Activated effector memory CD4-positive, alpha-beta T cell treated with anti-CD3 and anti-CD28 coated beads, Interleukin-2, amount 50 U/mL, for 16 hours (primary cell): ENCODE measurements at regions not wholly inside any gene's neighbourhood (a gene's known extent, or its start where the extent isn't known, plus 50 kb on each side); places are given as distances from the start of the nearest gene placed in this dataset.

Experiments
- DNase-seq: peaks from one replicate; pipeline ENCODE4 v3.0.0-alpha.2; 2020

DNA sequence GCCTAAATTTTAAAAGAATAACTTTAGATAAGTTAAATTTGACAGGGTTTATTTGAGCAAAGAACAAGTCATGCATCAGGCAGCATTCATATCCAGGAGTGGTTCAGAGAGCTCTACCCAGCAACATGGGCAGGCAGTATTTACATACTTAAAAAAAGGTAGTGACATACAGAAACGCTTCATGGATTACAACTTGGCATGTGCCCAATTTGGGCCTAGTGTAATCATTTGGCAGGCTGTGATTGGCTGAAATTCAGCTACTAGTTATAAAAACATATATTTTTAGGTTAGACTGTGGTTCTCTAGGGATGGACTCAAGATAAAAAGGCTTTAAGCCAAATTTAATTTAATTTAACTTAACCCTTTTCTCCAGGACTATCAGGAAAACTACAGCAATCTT is 374.0 kb upstream of the ADAMTS16 start:
- DNase-seq, result no peak

DNA sequence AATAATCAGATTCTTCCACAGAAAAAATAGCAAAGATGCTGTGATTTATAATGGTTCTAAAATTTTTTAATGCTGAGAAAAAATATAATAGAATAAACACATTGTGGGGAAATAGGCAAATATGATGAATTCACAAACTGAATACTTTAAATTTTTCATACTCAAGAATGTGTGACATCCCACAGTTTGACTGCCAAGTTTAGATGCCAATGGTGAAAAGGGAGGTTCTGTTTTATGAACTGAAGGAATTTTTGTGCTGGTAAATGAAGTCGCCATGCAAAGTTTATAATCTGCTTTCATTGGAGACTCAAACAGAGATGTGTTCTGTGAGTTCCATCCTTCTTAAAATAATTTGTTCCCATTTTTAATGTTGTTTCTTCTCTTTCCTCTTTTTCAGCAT is 367.5 kb upstream of the ADAMTS16 start:
- DNase-seq, result no peak

DNA sequence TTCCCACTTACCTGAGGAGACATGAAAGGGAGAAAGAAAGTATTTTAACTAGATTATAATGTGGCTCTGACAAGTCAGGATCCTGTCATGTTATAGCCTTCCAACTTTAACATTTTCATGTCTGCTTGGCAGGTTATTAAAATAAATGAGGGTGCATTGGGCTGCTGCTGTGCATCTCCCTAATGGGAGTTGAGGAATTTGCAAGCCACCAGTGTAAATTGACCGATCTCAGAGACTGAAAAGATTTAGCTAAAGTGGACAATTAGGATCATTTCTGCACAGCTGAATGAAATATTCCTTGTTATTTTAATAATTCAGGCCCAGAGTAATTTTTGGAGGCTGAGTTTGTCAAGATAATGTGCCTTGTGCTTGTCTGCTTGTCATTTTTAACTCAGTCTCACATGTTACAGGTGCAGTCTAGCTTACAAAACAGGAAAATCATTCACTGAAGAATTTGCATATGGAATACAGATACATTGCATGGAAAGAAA is 366.3 kb upstream of the ADAMTS16 start:
- no peak for DNase-seq

DNA sequence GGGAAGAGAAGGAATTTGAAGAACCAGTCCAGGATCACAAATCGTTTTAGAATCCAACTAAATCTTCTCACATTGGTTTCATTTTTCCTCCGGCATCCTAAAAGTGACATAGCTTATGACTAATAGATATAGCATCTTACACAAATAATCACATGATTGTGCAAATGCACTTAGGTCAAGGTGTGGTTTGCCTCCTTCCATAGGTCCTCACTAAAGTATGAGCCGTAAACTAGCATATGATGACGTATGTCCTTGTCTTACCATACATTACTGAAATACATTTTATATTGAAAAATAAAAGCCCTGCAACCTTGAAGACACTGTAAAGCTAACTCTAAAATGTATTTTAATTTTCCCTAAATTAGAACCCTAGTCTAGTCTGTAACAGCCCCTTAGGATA is 362.7 kb upstream of the ADAMTS16 start:
- DNase-seq, result no peak

DNA sequence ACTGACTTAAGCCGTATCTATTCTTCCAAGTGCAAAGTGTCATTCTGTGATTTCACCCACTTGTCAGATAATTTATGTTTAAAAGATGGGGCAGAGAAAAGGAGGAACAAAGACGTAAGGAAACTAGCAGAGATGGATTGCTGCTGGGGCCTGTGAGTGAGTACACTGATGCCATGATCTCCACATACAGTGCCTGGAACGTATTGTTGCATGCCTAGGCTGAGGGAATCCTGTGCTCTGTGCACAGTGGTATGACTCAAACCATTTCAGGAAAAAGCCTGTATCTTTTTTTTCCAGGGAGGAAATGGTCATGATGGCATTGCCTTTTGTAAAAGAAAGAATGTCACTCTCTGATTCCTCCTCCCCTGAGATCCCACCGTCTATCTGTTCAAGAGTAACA is 359.5 kb upstream of the ADAMTS16 start:
- no peak for DNase-seq

DNA sequence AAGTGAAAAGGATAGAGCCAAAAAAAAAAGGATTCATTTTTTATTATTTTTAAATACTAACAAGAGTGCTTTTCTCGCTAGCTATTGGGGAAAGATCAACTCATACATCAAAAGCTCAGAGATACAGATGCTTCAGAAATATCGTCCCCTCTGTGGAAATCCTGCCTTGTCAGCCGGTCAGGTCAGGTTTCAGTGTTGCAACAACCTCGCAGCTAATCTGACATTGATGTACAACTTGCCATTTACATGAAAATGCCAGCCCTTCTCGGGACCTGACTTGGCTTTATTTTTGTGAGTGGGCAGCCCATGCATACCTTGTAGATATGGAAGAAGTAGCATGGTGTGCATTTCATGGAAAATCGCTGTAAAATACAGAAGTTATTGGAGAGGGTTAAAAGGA is 358.8 kb upstream of the ADAMTS16 start:
- no peak for DNase-seq

DNA sequence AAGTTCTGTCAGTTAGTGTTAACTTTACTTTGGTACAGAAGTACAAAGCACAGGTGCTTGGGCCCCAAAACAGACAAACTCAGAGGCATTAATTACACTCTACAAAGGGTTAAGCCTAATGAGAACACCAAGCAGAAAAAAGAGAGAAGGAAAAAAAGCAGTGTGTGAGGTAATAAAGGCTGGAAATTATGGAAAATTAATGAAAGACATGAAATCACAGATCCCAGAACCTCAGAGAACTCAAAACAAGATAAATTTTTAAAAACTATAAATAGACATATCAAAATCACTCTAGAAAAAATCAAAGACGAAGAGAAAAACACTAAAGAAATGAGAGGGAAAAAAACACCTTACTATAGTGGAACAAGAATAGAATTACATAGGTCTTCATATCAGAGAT is 354.2 kb upstream of the ADAMTS16 start:
- no peak for DNase-seq

DNA sequence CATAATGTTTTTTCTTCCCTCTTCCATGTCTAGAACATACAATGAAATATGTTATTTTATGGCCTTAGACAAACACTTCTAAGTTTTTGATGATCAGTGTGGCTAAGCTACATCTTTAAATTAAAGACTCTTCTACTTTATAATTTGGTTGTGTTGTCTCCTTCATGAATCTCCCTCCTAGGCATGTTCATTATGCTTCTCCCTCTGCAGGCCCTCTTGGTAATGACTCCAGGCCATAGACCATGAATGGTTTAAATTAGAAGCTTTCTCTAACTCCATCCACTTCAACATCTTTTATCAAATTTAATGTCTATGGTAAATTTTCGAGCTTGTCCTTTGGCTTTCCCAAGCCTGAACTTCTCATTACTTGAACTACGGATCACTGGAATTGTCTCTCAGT is 342.7 kb upstream of the ADAMTS16 start:
- DNase-seq, result no peak

DNA sequence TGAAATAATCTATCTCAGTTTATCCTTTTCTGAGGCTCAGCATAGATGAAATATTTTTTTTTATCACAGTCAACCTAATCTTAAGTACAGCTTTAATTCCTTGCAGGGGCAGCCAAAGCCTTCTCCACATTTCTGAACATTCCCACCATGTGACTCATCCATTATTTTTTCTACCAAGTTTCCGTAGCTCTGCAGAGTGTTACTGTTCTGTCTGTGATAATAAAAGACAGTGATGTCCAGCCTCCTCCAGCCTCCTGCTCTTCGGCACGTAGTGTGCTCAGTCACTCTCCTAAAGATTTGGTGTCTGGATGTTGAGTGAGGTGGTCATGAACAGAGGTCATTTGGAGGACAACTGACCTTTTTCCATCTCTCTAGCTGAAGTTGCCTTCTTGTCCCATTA is 338.1 kb upstream of the ADAMTS16 start:
- no peak for DNase-seq

DNA sequence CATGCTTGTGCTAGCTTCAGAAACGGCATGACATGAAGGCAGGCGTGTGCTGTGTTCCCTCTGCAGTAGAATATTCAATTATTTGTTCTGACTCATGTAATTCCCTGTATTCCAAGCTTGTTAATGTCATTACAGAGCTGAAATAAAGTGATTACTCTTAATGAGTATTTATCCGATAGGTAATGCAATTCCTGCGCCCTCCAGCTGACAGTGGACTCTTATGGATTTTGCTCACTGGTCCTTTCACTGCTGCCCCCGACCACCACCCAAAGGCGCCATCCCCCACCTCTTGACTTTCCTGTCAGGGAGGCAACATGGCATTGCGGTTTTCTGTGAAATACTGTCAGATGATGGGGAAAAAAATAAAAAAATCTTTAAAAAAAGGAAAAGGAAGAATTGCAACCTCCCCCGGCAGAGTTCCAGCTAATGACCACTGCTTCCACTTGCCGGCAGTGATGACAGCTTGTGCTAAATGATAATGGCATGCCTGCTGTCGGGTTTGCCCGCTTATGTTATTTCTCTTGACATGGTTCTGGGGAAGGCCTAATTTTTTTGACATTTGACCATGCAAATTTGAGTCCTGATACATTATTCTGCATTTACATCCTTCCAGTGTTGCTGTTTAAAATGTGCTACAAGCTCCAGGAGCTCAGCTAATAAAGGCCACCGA is 335.3 kb upstream of the ADAMTS16 start:
- no peak for DNase-seq

DNA sequence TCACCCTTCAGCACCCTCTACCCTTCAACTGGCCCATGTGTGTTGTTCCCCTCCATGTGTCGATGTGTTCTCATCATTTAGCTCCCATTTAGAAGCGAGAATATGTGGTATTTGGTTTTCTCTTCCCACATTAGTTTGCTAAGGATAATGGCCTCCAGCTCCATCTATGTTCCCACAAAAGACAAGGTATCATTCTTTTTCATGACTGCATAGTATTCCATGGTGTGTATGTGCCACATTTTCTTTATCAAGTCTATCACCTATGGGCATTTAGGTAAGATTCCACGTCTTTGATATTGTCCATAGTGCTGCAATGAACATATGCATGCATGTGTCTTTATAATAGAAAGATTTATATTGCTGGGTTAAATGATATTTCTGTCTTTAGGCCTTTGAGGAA is 325.1 kb upstream of the ADAMTS16 start:
- no peak for DNase-seq

DNA sequence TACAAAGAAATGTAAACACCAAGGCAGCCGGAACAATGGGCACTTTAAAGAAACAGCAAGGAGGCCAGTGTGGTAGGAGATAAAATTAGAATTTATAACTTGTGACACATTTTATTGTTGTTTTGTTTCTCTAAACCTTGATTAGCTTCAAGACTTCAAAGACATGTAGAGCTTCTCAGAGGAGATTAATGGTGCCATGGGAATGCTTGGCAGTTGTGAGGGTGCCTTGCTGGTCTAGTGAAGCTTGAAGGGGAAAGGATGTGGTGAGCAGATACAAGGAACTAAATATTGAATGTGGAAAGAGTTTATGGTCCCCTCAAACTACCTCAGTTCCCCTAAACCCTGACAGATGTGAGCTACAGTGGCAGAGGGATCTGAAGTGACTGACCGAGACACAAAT is 322.4 kb upstream of the ADAMTS16 start:
- DNase-seq, result no peak

DNA sequence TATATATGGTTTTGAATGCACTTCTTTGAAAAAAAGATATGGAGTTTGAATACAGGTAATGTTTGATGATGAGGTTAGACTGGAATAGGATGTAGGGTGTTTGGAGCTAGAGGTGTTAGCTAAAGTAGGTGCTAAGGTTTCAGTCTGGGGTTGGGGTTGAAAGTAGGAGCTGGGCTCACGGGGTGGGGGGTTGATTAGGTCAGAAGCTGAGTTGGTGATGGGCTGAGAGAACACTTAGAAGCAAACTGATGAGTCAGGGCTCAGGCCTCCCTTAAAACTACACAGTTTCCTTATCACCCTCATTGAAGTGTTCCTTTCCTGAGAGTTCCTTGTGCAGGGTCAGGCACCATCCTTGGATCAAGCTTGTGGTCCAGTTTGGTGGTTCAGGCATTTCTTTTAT is 308.8 kb upstream of the ADAMTS16 start:
- no peak for DNase-seq

DNA sequence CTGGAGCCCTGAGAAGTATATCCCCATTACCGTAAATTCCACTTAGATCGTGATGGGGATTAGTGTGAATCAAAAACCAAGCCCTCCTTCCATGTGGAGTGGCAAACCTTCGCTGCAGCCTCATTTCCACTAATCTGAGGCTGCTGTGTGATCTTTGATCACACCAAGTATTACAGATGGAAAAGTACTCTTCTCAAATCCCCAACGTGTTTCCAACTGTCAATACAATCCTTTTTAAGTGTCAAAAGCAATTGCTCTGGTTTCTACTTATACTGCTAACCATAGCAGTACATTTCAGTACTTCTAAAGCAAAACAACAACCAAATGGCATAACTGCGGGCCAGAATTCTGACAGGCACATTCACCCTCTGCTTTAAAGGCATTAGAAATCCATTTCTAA is 307.7 kb upstream of the ADAMTS16 start:
- no peak for DNase-seq

DNA sequence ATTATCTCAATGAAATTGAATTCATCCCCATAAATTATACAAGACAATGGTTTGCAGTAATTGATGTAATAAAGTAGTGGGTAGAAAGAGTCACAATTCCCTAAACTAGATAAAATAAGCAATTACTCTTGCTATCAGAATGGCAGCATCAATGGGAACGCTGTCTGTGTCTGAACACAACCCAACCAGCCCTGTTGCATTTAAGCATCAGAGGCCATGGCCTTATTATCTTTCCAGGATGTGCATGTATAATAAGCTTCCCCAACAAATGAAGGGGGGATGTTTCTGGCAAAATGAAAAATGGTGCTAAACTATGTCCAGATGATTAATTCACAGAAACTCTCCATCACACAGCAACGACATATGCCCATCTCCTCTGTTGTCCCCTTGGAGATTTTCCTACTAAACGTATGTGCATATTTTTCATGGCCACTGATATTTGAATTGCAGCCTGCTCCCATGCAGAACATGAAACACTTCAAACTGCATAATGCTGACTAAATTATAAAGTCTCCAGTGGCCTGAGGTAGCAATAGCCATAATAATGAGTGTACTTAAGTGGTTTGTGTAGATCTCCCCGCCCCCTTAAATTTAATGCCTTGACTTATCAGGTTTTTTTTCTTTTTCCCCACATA is 306.9 kb upstream of the ADAMTS16 start:
- DNase-seq, result no peak

DNA sequence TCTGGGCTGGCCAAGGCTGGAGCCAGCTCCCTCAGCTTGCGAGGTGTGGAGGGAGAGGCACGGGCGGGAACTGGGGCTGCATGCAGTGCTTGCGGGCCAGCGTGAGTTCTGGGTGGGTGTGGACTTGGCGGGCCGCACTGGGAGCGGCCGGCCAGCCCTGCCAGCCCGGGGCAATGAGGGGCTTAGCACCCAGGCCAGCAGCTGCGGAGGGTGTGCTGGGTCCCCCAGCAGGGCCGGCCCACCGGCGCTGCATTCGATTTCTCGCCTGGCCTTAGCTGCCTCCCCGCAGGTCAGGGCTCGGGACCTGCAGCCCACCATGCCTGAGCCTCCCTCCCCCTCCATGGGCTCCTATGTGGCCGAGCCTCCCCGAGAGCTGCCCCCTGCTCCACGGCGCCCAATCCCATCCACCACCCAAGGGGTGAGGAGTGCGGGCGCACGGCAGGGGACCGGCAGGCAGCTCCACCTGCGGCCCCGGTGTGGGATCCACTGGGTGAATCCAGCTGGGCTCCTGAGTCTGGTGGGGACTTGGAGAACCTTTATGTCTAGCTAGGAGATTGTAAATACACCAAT is 302.6 kb upstream of the ADAMTS16 start:
- no peak for DNase-seq

DNA sequence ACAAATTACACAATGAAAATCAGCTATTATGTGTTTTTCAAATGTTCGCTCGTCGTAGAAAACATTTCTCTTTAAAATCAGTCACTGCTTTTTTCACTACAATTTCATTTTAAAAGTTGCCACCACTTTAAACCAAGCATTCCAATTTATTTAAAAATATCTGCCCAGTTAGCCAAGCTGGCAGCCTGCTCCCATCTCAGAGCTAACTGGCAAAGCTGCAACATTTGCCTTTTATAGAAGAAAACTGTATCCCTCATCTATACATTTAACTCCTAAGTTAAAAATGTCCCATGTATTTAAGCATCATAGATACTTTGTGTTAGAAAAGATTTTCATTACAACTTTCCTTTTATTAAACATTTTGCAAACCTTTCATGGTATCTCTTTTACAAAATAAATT is 294.9 kb upstream of the ADAMTS16 start:
- no peak for DNase-seq

DNA sequence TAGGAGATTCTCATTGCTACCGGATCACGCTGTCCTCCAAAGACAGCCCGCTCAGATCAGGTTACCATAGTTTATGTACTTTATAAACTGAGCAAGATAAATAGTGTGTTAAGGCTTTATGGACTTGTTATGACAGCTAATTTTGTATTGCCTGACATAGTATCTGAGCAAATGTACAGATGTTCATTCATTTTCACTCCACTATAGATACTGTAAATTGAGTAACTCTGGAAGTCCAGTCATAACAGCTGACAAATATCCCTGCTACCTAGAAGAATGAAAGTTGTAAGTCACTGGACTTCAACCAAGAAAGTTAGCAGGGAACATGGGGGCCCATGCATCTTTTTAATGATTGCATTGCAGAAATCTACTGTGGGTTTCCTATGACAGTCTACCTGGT is 292.4 kb upstream of the ADAMTS16 start:
- no peak for DNase-seq

DNA sequence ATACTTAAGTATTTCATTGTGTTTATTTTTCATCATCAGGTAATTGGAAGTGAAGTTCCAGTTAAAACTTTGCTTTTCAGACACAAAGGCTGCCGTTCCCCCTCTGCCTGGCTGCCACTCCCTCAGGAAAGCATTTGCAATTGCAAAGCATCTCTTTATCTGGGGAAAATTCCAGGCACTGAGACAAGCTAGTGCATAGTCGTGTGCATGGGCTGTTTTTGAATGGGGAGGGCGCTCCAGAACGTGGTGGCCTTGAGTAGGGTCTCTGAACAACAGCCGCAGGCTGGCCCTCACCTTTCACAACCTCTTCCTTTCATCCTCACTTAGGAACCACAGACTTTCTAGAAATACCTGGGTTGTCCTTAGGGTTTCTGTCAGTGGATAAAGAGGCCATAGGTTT is 285.1 kb upstream of the ADAMTS16 start:
- no peak for DNase-seq

DNA sequence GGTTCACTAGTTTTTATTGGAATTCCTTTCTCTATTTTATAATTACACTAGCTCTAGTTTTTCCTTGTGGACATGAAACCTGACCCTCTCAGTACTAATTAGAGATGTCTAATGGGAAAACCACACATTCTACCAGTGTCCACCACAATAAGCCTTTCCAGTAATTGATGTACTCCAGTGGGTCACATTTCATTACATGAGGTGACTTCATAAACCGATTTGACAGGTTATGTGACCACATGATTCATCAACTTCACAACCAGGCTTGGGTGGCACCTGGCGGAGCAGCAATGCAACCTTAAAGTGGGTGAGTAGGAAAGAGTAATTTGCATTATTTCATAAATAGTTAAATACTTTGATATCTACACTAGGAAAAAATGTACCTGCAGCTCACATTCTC is 284.2 kb upstream of the ADAMTS16 start:
- no peak for DNase-seq

DNA sequence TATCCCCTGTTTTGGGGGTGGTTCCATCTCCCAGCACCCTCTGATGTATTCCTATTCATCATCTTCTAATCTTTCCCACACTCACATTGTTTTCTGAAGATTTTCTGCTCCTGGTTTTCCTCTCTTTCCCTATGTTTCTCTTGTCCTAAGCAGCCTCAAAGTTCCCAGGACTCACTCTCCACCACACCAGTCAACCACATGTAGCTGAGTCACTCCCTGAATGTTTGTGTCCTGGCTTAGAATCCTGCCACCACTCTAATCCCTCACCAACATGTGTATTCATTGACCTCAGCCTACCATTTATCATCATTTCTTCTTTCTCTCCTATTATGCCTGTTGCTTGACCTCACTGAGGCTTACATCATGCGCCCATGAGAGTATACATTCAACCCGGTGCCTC is 282.4 kb upstream of the ADAMTS16 start:
- no peak for DNase-seq

DNA sequence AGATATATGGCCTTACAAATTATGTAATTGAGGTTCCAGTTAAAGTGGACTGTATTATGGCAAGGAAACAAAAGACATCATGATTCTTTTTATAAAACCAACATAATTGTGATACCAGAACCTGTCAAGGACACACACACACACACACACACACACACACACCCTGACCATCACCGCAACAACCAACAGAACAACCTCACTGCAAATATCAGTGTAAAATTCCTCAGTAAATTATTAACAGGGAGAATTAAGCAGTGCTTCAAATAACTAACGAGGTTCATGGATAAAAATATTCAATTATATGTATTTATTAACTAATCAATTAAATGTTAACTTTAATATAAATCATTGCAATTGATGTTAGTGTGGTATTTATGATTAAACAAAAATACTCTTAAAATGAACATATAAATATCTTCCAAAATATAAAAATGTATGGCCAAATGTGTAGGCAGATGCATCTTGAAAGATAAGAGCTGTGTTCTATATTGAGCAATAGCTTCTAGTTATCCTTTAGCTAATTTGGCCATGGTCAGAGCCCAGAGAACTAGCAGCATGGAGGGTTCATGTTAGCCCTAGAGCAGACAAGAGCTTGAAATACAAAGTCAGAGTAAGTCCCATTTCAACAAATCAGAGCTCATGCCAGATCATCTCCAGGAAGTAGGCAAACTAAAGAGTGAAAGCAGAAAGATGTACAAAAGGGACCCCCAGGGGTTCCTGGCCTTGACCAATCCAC is 280.5 kb upstream of the ADAMTS16 start:
- no peak for DNase-seq

DNA sequence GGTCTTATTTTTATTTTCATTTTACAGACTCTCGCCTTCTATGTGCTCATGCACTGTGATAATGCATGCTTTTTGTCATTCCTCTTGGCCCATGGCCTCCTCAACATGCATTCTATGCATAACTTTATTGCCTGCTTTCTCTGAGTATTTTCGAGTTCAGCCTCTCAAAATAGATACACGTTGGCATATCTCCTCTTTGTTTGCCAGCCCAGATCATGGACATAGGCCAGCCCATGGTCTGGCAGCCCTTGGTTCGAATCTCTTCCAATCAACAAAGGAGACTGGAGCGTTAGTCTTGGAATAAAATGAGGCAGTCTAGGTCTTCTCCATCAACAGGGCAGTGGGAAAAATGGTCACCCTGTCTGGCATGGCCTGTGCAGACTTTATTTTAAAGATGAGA is 279.5 kb upstream of the ADAMTS16 start:
- DNase-seq, result no peak

DNA sequence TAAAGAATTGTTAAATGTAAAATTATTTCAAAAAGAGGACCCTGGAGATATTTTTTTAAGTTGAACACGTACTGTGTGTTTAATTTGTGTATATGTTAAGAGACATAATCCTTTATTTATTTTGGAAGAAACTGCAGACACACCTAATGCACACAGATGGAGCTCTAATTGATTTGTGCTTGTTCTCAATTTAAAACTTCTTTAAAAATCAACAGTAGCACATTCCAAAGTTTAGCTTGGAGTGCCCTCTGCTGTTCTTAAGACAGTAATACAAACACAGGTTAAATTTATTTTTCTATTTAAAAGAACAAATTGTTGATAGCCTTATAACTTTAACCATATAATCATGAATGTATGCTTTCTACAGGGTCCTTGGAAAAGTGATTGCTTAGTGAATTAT is 277.6 kb upstream of the ADAMTS16 start:
- no peak for DNase-seq
